AG10803 (cell line): ENCODE measurements at regions not wholly inside any gene's neighbourhood (a gene's known extent, or its start where the extent isn't known, plus 50 kb on each side); places are given as distances from the start of the nearest gene placed in this dataset.

ENCODE experiments used
- DNase-seq: peaks from one replicate; pipeline ENCODE4 v3.0.0; 2010; ENCODE audit warnings: low read depth
- H3K4me3 ChIP-seq: 2 replicates; pipeline ENCODE4 v1.5.1; 2011; ENCODE audit warnings: mild to moderate bottlenecking, low read length, control low read depth
- CTCF ChIP-seq: conservative IDR thresholded peaks from 2 replicates; pipeline ENCODE4 v1.5.1; 2011; ENCODE audit warnings: mild to moderate bottlenecking, low read length, control low read depth, inconsistent platforms

DNA sequence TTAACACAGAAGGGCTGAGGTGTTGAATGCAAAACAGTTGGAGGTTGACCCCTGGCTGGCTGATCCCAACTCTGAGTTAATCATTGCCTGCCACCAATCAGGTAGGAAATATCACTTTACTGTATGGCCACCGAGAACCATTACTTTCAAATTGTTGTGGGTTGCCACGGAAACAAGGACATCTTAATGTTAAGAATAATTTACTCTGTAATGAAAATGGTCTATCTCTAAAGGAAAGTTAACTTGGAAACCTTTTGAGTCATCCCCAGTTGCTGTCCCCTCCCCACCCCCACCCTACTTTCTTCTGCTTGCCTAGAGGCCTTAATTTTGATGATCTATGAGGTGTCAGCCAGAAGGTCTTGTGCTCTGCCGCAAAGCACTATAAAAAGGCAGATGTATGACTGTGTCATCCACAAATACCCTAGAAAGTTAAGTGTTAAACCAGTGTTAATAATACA lies 78.7 kb upstream of the SNRK start:
- H3K4me3 ChIP-seq: no peak overlapping the region
- TF ChIP-seq CTCF: no peak
- no peak for DNase-seq

- TF ChIP-seq CTCF: no peak
- H3K4me3 ChIP-seq: no peak overlapping the region
- no peak for DNase-seq
Measured at GRCh38 chr3:43206632-43207031, 79.7 kb upstream of the SNRK start.

GRCh38 chr3:43206105-43206504 lies 80.2 kb upstream of the SNRK start:
- no peak overlapping the region for H3K4me3 ChIP-seq
- no peak for TF ChIP-seq CTCF
- no peak for DNase-seq

DNA sequence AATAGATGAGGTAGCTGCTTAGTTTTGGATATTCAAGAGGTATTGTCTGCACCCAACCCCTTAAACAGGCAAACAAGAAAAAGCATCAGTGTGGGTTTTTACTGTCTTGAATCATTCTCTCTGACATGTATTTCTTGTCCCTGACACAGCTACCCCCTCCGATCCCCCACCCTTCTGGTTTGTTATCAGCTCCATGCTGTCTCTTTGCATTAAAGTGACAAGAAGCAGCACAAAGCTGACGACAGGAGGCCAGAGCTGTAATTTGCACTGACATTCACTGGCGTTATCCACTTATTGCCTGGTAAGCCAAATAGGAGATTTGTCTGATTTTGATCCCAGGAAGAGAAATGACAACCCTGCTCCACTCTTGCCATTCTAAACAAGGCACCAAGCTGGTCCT lies 83.3 kb upstream of the SNRK start:
- no peak for TF ChIP-seq CTCF
- no peak overlapping the region for H3K4me3 ChIP-seq
- DNase-seq: no peak

GRCh38 chr3:43201581-43201980 lies 84.8 kb upstream of the SNRK start:
- no peak for DNase-seq
- no peak for TF ChIP-seq CTCF
- no peak overlapping the region for H3K4me3 ChIP-seq

DNA sequence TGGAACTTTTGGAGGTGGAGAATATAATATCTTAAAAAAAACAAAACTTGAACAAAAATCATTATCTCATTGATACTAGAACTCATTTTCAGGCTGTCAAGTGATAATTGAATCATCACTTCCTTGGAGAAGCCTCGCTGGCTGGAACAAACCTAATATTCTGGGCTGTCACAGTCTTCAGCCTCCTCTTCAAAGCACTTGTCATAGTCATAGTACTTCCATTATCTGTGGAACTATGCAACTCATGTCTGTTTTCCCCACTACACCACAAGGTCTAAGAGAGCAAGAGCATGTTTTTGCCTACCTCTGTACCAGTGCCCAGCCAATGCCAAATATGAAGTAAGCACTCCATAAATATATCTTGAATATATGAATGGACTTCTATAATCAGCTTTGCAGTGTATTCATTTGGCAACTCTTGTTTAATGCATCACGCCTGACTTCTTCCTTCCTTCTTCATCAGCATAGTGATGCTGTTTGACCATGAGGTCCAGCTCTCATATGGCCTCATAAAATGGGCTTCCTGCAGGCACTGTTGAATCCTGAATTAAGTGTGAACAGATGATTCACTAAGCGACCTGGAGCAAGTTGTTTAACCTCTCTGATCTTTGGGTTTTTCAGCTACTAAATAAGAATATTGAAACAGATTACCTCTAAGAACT lies 86.6 kb upstream of the SNRK start:
- TF ChIP-seq CTCF: no peak
- DNase-seq: no peak
- no peak overlapping the region for H3K4me3 ChIP-seq

GRCh38 chr3:43198791-43199644 lies 87.3 kb upstream of the SNRK start:
- no peak for DNase-seq
- no peak for TF ChIP-seq CTCF
- H3K4me3 ChIP-seq: no peak overlapping the region
